22Rv1 (cell line): ENCODE measurements at regions not wholly inside any gene's neighbourhood (a gene's known extent, or its start where the extent isn't known, plus 50 kb on each side); places are given as distances from the start of the nearest gene placed in this dataset.

Experiments used
- CTCF ChIP-seq: fragments of 450-650 bp; IDR thresholded peaks from 2 replicates; pipeline ENCODE4 v1.5.1; 2017; ENCODE audit warnings: mild to moderate bottlenecking
- ZFX ChIP-seq: fragments of 450-650 bp; IDR thresholded peaks from 2 replicates; pipeline ENCODE4 v1.6.1; 2017; ENCODE audit warnings: antibody characterized with exemption, borderline replicate concordance

- no peak for TF ChIP-seq CTCF
- TF ChIP-seq ZFX, result no peak
These were observed 161.5 kb upstream of the FAM13C start for GRCh38 chr10:59523851-59524250.
